NCI-H1694 treated with DMSO at 0.1 percent for 48 hours (cell line): ENCODE measurements at regions not wholly inside any gene's neighbourhood (a gene's known extent, or its start where the extent isn't known, plus 50 kb on each side); places are given as distances from the start of the nearest gene placed in this dataset.

ENCODE experiments used
- DNase-seq: peaks from one replicate; lab custom pipeline; 2025; lab: John Stamatoyannopoulos, UW

- DNase-seq = no peak
Measured at GRCh38 chr2:6783238-6783614, 82.5 kb downstream of the CMPK2 start.

- no peak for DNase-seq
Measured at GRCh38 chr2:6784291-6784690, 81.4 kb downstream of the CMPK2 start.

GRCh38 chr2:6785493-6785892 lies 80.2 kb downstream of the CMPK2 start:
- no peak for DNase-seq

GRCh38 chr2:6787376-6787775 lies 78.3 kb downstream of the CMPK2 start:
- DNase-seq = no peak

GRCh38 chr2:6788614-6789013 lies 77.1 kb downstream of the CMPK2 start:
- no peak for DNase-seq

GRCh38 chr2:6789559-6790138 lies 76.1 kb downstream of the CMPK2 start:
- no peak for DNase-seq

GRCh38 chr2:6791682-6792081 lies 74.0 kb downstream of the CMPK2 start:
- DNase-seq = no peak

- no peak for DNase-seq
Measured at GRCh38 chr2:6792883-6793282, 72.8 kb downstream of the CMPK2 start.

- no peak for DNase-seq
Measured at GRCh38 chr2:6793371-6793770, 72.3 kb downstream of the CMPK2 start.

- no peak for DNase-seq
Measured at GRCh38 chr2:6793913-6794312, 71.8 kb downstream of the CMPK2 start.

- DNase-seq = no peak
Measured at GRCh38 chr2:6794448-6794847, 71.3 kb downstream of the CMPK2 start.
